NCI-H2107 (cell line): ENCODE measurements at regions not wholly inside any gene's neighbourhood (a gene's known extent, or its start where the extent isn't known, plus 50 kb on each side); places are given as distances from the start of the nearest gene placed in this dataset.
"Not testable (repeated sequence)": the region's sequence is repeated elsewhere in the genome, so short reads cannot be mapped to it uniquely, and the experiment has no call there.

Experiments used
- DNase-seq: peaks from one replicate; lab custom pipeline; 2025; lab: John Stamatoyannopoulos, UW

DNA sequence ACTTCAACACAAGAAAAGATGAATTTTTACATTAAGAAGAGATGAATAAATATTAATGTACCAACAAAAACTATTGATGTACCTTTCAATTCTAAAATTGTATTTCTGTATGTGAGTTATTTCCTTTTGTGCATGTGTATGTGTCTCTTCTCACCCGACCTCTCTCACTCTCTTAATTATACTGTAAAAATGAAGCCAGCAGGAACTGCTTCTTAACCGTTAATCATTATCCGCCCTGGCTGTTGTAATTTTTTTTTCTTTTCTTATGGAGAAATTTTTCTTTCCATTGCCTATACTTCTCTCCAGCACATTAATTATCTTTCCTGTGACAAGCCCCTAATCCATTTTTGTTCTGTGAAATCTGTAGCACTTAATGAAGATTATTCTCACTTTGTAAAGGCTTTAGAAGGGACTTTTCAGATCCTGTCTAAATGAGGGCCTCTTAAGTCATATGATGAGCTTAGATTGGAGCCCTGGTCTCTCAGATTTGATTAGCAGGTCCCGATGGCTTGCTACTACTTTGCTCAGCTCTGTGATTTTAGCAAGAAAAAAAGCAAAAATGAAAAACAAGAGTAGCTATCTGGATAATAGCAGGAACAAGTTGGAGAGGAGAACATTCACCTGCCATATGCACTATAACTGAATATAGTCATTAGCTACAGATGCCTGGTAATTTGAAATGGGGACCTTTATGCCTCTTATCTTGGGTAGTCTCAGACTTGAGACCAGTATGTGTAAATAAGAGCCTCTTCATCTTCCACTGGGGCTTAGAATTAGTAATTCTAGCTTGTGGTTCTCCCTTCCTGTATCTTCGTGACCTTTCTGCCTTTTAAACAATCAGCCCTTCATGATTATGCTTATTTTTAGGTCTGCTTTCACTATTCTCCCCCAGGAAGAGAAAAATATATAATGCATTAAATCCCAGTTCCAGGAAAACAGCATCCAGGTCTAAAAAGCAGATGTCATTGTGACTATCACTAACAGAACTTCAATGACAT lies 80.0 kb upstream of the COL1A2 start:
- no peak for DNase-seq

DNA sequence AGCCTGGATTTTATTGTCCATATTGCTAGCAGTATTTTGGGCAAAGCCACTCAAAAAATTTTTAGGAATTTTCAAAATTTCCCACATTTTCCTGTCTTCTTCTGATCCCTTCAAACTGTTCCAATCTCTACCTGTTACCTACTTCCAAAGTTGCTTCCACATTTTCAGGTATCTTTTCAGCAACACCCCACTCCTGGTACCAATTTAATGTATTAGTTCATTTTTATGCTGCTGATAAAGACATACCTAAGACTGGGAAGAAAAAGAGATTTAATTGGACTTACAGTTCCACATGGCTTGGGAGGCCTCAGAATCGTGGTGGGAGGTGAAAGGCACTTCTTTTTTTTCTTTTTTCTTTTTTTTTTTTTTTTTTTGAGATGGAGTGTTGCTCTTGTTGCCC lies 73.6 kb upstream of the COL1A2 start:
- DNase-seq = not testable (repeated sequence)

DNA sequence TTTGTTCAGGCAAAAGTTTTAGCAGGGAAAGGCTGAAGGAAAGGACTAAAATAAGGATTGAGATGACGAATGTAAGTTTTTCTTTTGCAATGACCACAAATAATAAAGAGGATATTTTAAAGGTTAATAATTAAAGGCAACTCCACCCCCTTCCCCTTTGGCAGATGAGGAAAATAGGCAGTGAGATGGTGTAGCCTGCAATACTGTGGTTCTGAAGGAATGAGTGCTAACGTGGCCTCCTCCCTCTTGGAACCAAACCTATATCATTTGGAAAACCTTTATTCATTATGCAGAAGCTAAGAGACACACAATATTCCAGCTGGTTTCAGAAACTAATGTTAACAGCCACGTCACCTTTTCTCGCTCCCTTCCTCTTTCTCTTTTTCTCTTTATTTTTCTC lies 70.9 kb upstream of the COL1A2 start:
- DNase-seq = no peak

DNA sequence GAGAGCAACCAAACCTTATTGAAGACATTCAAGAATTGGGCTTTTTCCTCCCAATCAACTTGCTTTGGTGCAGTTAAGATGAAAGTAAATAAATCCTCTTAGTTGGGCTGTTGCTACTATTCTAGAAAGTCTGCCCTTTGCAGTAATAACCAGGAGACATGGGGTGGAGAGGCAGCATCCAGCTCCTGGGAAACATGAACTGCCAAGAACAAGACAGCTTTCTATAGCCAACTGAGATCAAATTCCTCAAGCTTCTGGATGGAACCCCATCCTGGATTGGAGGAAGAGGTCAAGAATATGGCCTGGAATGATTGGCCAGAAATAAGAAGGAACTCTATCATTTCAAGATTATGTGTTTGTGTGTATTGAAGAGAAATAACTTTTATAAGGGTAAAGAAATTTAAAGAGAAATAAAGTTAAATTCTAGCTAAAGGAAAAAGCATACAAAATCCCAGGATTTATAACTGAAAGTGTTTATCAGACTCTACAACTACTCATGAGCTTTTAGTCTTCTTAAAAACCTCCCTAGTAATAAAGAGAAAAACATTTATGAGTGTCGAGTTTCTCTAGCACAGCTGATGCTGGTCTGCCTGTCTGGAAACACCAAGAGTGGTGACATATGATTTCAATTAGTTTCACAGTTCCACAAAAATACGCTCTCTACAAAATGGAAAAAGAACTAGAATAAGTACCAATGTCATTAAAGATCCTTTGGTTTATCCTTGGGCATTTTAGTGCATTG lies 70.1 kb upstream of the COL1A2 start:
- no peak for DNase-seq

DNA sequence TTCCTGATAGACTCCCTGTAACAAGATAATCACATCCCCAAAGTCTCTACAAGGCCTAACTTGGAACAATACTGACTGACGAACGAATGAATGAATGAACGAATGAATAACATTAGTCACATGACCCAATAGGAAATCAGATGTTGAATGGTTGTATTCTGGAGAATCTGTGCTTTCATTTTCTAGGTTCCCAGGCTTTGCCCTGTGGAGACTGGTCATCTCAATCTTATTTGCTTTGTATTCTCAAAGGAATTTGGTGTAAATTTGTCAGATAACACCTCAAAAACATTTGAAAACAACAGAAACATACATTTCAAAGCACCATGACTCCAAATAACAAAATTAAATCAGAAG lies 69.6 kb upstream of the COL1A2 start:
- no peak for DNase-seq

DNA sequence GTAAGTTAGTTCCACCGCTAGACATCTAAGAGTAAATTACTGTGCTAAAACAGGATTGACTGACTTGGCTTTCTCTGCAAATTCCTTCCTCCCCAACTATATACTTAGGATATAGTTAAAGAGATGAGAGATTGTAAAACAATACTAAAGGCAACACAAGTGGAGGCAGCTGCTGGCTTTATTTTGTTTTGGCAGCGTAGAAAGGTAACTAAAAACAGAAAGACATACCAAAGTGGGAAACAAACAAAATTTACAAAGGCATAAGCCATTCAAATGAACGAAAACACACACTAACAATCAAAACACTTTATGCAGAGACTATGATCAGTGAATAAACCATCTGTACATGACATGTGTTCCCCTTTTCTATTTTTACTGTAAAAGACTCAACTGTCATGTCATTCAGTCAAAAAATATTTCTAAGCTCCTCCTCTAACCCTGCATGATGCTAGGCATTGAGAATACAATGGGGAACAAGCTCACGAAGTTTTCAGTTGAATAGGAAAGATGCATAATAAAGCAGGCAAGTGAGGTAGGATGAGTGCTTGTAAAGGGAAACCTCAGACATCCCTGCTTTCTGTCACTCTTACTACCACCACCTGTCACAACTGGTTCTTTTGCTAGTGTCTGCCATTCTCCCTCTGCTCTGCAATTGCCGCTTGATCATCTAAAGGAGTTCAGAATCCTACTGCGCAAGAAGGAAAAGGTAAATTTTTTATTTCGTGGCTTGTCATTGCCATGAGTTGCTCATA lies 64.2 kb upstream of the COL1A2 start:
- DNase-seq = no peak

DNA sequence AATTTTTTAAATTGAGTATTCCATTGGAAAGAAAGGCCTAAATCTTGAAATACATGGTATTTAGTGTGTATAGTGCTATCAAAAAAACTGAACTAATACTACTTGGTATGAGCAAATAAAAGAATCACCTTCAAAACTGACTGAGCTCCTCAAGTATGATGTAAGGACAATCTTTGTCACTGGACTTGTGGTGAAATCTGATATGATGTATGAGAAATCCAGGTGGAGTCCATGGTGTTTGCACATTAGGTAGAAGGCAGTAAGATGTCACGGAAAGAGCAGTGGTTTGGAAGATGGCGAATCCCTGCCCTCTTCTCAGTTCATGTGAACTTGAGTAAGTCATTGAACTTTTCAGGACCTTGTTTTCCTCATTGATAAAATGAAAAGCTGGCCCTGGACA lies 62.1 kb upstream of the COL1A2 start:
- DNase-seq = no peak

DNA sequence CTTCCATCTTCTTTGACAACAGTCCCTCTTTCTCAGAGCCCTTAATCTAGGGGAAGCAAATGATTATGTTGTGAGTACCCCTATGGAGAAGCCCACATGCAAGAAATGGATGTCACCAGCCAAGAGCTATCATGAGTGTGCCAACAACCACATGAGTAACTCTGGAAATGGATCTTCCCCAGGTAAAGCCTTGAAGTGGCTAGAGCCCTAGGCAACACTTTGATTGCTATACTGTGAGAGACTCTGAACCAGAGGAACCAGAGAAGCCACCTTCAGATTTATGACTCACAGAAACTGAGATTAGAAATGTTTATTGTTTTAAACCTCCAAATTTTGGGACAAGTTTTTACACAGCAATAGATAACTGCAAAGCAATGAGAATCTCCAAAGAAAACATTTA lies 60.9 kb upstream of the COL1A2 start:
- no peak for DNase-seq

DNA sequence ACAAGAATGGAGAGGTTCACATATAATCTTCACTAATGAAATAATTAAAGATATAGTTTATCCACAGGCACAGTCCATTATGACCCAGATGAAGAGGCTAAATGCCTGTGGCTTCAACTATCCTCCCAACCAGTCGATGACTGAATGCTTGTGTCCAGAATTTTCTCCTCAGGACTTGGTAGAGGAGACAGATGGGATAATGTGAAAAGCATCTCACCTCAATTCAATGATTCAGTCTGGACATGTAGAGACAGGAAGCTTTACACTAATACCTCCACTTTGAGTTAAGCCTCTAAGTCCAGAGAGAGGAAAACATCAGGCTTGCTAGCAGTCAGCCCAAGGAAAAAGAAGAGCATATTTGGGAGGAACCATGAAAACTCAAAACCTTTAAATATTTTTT lies 59.1 kb upstream of the COL1A2 start:
- DNase-seq = no peak

DNA sequence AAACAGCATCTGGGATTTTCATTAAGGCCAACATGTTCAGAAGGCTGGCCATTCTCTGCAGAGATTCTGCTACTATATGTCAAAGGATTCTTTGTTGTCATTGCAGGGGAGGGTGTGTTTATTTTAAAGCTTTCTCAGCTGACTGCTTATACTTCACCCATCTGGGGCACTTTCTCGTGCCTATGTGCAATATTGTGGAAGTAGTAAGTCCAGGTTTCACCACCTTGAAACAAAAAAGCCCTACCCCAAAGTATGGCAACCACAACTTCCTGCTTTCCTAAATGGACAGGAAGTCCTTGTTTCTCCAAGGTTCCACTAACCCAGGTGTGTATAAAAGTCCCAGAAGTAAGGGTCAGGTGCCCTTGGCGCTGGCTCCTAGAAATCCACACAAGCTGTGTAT lies 58.7 kb upstream of the COL1A2 start:
- DNase-seq = no peak

DNA sequence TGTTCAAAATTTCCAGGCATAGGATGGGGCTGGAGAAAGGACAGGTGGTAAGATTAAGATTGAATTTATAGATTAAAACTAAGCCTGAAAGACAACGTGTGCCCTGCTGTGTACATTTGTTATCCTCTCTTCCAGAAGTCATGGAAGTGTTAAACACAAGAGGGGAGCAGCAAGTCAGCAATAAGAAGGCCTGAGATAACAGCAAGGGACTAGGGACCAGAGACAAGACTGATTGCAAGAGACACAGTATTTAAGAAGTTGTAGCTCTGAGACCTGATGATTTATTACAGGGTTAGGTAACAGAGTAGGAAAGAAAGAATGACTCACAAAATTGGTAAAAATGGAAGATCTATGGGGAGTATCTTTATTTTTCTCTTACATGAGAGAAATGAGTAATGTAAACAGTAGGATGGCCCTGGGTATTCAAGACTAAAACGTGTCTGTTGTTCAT lies 55.7 kb upstream of the COL1A2 start:
- no peak for DNase-seq

DNA sequence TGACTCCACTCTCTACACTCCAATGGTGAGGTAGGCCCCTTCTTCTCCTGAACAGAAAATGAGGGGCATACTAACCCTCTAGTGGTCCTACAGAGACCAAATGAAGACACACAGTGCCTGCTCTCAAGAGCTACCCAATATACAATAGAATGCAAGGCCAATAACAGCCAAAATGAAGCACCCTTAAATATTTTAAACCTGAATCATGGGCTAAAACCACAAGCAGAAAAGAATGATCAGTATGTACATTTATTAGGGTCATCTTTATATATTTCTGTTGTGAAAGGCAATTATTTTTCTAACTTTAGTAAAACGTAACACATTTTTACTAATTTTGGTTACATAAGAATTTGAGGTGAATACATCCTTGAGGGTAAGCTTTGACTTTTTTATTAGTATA lies 49.9 kb upstream of the COL1A2 start:
- no peak for DNase-seq
